GM23248 (cell line): ENCODE measurements at regions not wholly inside any gene's neighbourhood (a gene's known extent, or its start where the extent isn't known, plus 50 kb on each side); places are given as distances from the start of the nearest gene placed in this dataset.

Source experiments
- EZH2 ChIP-seq: fragments of 200-600 bp; sonication (generic); IDR thresholded peaks from 2 replicates; pipeline ENCODE4 v1.6.1; 2018; ENCODE audit warnings: antibody characterized with exemption, mild to moderate bottlenecking; ENCODE audit not compliant: insufficient read depth, poor library complexity, severe bottlenecking
- EZH2phosphoT487 ChIP-seq: fragments of 200-600 bp; sonication (generic); IDR thresholded peaks from 2 replicates; pipeline ENCODE4 v1.6.1; 2018; ENCODE audit warnings: antibody characterized with exemption, moderate library complexity, mild to moderate bottlenecking, low read depth; ENCODE audit not compliant: insufficient read depth

DNA sequence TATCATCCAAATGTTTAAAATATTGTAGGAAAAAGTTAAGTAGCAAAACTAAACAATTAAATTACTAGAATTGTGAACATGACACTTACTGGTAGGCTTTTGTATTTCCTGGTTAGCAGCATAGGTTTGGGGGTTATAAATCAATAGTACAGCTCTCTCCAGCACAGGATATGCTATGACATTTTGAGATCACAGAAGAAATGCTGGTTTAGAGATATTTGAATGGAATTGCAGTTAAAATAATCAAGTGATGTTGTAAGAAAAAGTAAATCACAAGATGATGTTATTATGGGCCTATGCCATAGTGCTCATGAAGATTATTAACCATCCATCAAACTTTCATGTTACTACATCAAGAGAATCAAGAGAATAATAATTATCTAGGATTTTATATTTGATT lies 1079.9 kb upstream of the SLIT2 start:
- no peak for TF ChIP-seq EZH2phosphoT487
- TF ChIP-seq EZH2 = no peak
